GM12878 (cell line): ENCODE measurements at regions not wholly inside any gene's neighbourhood (a gene's known extent, or its start where the extent isn't known, plus 50 kb on each side); places are given as distances from the start of the nearest gene placed in this dataset.

ENCODE experiments used
- ATAC-seq: fragments of 200-7000 bp; cut with Tn5 transposase; 3 replicates; pipeline ENCODE4 v1.9.1; 2020; ENCODE audit warnings: mild to moderate bottlenecking, moderate library complexity
- BruUV-seq: library from RNA; stranded (reverse); fragments of 400-500 nt; replicated peaks from 2 replicates; lab custom pipeline; 2021; lab: Mats Ljungman, UMichigan
- CTCF ChIA-PET: fragments of 300-600 bp; sonication (Branson Sonifier 250); formaldehyde crosslinking; extraction: SDS; loops from one replicate; lab custom pipeline; 2021; ENCODE audit warnings: inconsistent platforms; lab: Yijun Ruan, JAX
- POLR2A ChIA-PET: fragments of 350-600 bp; formaldehyde crosslinking; extraction: SDS; loops from one replicate; lab custom pipeline; 2021; ENCODE audit warnings: inconsistent platforms; lab: Charles Lee
- RAD21 ChIA-PET: fragments of 300-600 bp; sonication (Branson Sonifier 250); formaldehyde crosslinking; loops from one replicate; lab custom pipeline; 2023; ENCODE audit warnings: antibody characterized with exemption; ENCODE audit not compliant: unreplicated experiment; lab: Charles Lee
- SMC1A ChIA-PET: fragments of 300-600 bp; sonication (Branson Sonifier 250); formaldehyde crosslinking; loops from one replicate; lab custom pipeline; 2023; ENCODE audit not compliant: unreplicated experiment, uncharacterized antibody; lab: Charles Lee
- DNase-seq: peaks from one replicate; pipeline ENCODE4 v3.0.0-alpha.2; 2011; ENCODE audit warnings: low read depth, low spot score
- FAIRE-seq: peaks from 3 replicates; lab custom pipeline; 2011; peaks lifted over from hg19 to GRCh38; lab: Jason Lieb, UNC
- H2AFZ ChIP-seq: 2 replicates; pipeline ENCODE4 v1.6.0; 2011; ENCODE audit warnings: low read depth, low read length, control low read depth; ENCODE audit not compliant: control insufficient read depth
- H3K27ac ChIP-seq: 2 replicates; pipeline ENCODE4 v1.5.1; 2011; ENCODE audit warnings: control low read depth; ENCODE audit not compliant: control insufficient read depth, insufficient read depth
- H3K27me3 ChIP-seq, 2 experiments: replicated peaks in 1 of 2; 2 replicates each; pipeline versions ENCODE4 v1.6.0 to v1.6.1; 2011; ENCODE audit warnings: low read length in 1 of 2; ENCODE audit not compliant: control insufficient read depth in 2 of 2, insufficient read depth in 2 of 2
- H3K36me3 ChIP-seq, 2 experiments: 2 replicates each; pipeline ENCODE4 v1.5.1; 2011; ENCODE audit warnings: low read length in 1 of 2; ENCODE audit not compliant: control insufficient read depth in 2 of 2, insufficient read depth in 2 of 2
- H3K4me1 ChIP-seq: 2 replicates; pipeline ENCODE4 v1.6.1; 2011; ENCODE audit warnings: mild to moderate bottlenecking, low read length, moderate library complexity, mixed read lengths; ENCODE audit not compliant: control insufficient read depth, insufficient read depth
- H3K4me2 ChIP-seq: 2 replicates; pipeline ENCODE4 v1.6.0; 2011; ENCODE audit warnings: control low read depth; ENCODE audit not compliant: control insufficient read depth, insufficient read depth
- H3K4me3 ChIP-seq: fragments of 200-600 bp; sonication (generic); 2 replicates; pipeline ENCODE4 v1.5.1; 2016
- H3K79me2 ChIP-seq: 2 replicates; pipeline ENCODE4 v1.6.0; 2011; ENCODE audit warnings: low read length; ENCODE audit not compliant: control insufficient read depth, insufficient read depth
- H3K9ac ChIP-seq: 2 replicates; pipeline ENCODE4 v1.8.0; 2011; ENCODE audit warnings: low read length, control low read depth, mixed read lengths; ENCODE audit not compliant: control insufficient read depth, insufficient read depth
- H3K9me3 ChIP-seq: replicated peaks from 3 replicates; pipeline ENCODE4 v1.5.1; 2011; ENCODE audit warnings: mild to moderate bottlenecking, low read length; ENCODE audit not compliant: control insufficient read depth, insufficient read depth
- H4K20me1 ChIP-seq: 2 replicates; pipeline ENCODE4 v1.6.0; 2011; ENCODE audit not compliant: control insufficient read depth, insufficient read depth
- CBFB ChIP-seq: IDR thresholded peaks from 2 replicates; pipeline ENCODE4 v1.6.1; 2016; ENCODE audit warnings: antibody characterized with exemption, low read depth
- CBX5 ChIP-seq: sonication (generic); IDR thresholded peaks from 2 replicates; pipeline ENCODE4 v1.6.1; 2016; ENCODE audit warnings: low read depth, moderate library complexity, mild to moderate bottlenecking, inconsistent platforms
- CHD4 ChIP-seq: fragments of 200-600 bp; sonication (generic); IDR thresholded peaks from 2 replicates; pipeline ENCODE4 v1.6.1; 2016; ENCODE audit warnings: mild to moderate bottlenecking
- E2F4 ChIP-seq: IDR thresholded peaks from 2 replicates; pipeline ENCODE4 v1.6.1; 2012; ENCODE audit warnings: low read depth, low read length, improper control_type of control experiment
- EGR1 ChIP-seq, 2 experiments: IDR thresholded peaks; 1 replicate in 1 of 2; 2 replicates in 1 of 2; pipeline ENCODE4 v1.6.1; 2011 to 2012; ENCODE audit warnings: low read depth in 2 of 2, low read length in 2 of 2, borderline replicate concordance in 1 of 2, mild to moderate bottlenecking in 1 of 2, moderate library complexity in 1 of 2
- FOXK2 ChIP-seq: fragments of 450-650 bp; IDR thresholded peaks from 2 replicates; pipeline ENCODE4 v1.6.1; 2017; ENCODE audit warnings: mild to moderate bottlenecking, moderate library complexity
- HDGF ChIP-seq: fragments of 450-650 bp; IDR thresholded peaks from 2 replicates; pipeline ENCODE4 v1.6.1; 2016; ENCODE audit warnings: antibody characterized with exemption
- IRF3 ChIP-seq: fragments of 450-650 bp; IDR thresholded peaks from 2 replicates; pipeline ENCODE4 v1.6.1; 2014; ENCODE audit warnings: mild to moderate bottlenecking
- JUNB ChIP-seq: IDR thresholded peaks from 2 replicates; pipeline ENCODE4 v1.6.1; 2016; ENCODE audit warnings: antibody characterized with exemption, mild to moderate bottlenecking
- LARP7 ChIP-seq: fragments of 450-650 bp; IDR thresholded peaks from 2 replicates; pipeline ENCODE4 v1.6.1; 2017; ENCODE audit warnings: mild to moderate bottlenecking
- MYB ChIP-seq: fragments of 150-350 bp; IDR thresholded peaks from 2 replicates; pipeline ENCODE4 v1.6.1; 2014; ENCODE audit warnings: mild to moderate bottlenecking, low read depth, low read length, borderline replicate concordance
- NRF1 ChIP-seq: conservative IDR thresholded peaks from 2 replicates; pipeline ENCODE4 v1.6.1; 2011; ENCODE audit warnings: mild to moderate bottlenecking, low read depth, low read length, improper control_type of control experiment
- RAD21 ChIP-seq: IDR thresholded peaks from 2 replicates; pipeline ENCODE4 v1.6.1; 2011; ENCODE audit warnings: mild to moderate bottlenecking, low read depth, low read length, moderate library complexity; ENCODE audit not compliant: insufficient read depth
- RELB ChIP-seq: fragments of 450-650 bp; IDR thresholded peaks from 2 replicates; pipeline ENCODE4 v1.6.1; 2017; ENCODE audit warnings: low read depth, mild to moderate bottlenecking, moderate library complexity
- SMAD5 ChIP-seq: IDR thresholded peaks from 2 replicates; pipeline ENCODE4 v1.6.1; 2016; ENCODE audit warnings: antibody characterized with exemption, low read depth
- SUPT20H ChIP-seq: IDR thresholded peaks from 2 replicates; pipeline ENCODE4 v1.6.1; 2011; ENCODE audit warnings: low read depth, mild to moderate bottlenecking, low read length, moderate library complexity, borderline replicate concordance; ENCODE audit not compliant: control insufficient read depth
- TARDBP ChIP-seq: IDR thresholded peaks from 2 replicates; pipeline ENCODE4 v1.6.1; 2016; ENCODE audit warnings: borderline replicate concordance
- TCF3 ChIP-seq: IDR thresholded peaks from 2 replicates; pipeline ENCODE4 v1.6.1; 2012; ENCODE audit warnings: low read depth, mild to moderate bottlenecking, low read length, borderline replicate concordance; ENCODE audit not compliant: insufficient read depth
- ZNF687 ChIP-seq: fragments of 450-650 bp; IDR thresholded peaks from 2 replicates; pipeline ENCODE4 v1.6.1; 2017; ENCODE audit warnings: mild to moderate bottlenecking, moderate library complexity
- WGBS: methylation state at CpG from one replicate; pipeline ENCODE4 v1.1.6; 2016; ENCODE audit warnings: low lambda C conversion rate; ENCODE audit not compliant: insufficient replicate concordance, insufficient coverage; ENCODE audit errors: missing lambda C conversion rate; 5-methylcytosine and 5-hydroxymethylcytosine counted together
- in situ Hi-C: fragments of 300-500 bp; cut with MboI; formaldehyde crosslinking; loops from 9 replicates; pipeline ENCODE4 v1.14.3; 2018; ENCODE audit warnings: mixed read lengths
- intact Hi-C: fragments of 100-400 bp; cut with micrococcal nuclease; formaldehyde crosslinking; loops from one replicate; pipeline ENCODE4 v1.14.2; 2022; ENCODE audit not compliant: unreplicated experiment

- RAD21 ChIA-PET = no interaction called here
- in situ Hi-C loops = no loop called here
- no peak for DNase-seq
- H3K36me3 ChIP-seq = no peaks in the 10 kb centered on the region
- H2AFZ ChIP-seq = no peak overlapping the region
- 34% methylated on average over 2 of the region's 2 CpGs for WGBS
- POLR2A ChIA-PET = no interaction called here
- H3K9ac ChIP-seq = no peak overlapping the region
- TF ChIP-seq MYB = no peak
- TF ChIP-seq JUNB = no peak
- no peak for TF ChIP-seq CHD4
- no peak for TF ChIP-seq IRF3
- no peak for TF ChIP-seq NRF1
- no peak for TF ChIP-seq HDGF
- TF ChIP-seq ZNF687 = no peak
- TF ChIP-seq CBX5 = no peak
- no peak for TF ChIP-seq TCF3
- no peak for TF ChIP-seq RELB
- no peak for TF ChIP-seq RAD21
- TF ChIP-seq EGR1 (IDR thresholded peaks at IDR 0.05; ENCODE audit: borderline replicate concordance in 1 of 2, low read depth in 2 of 2, low read length in 2 of 2) = no peak
- TF ChIP-seq LARP7 = no peak
- no peak for TF ChIP-seq FOXK2
- TF ChIP-seq CBFB = no peak
- TF ChIP-seq SMAD5 = no peak
- no peak for TF ChIP-seq TARDBP
- TF ChIP-seq SUPT20H = no peak
- no peak for TF ChIP-seq E2F4
- intact Hi-C loops = no loop called here
- SMC1A ChIA-PET = no interaction called here
- no peaks in the 10 kb centered on the region for H3K4me1 ChIP-seq
- H3K27ac ChIP-seq = no peak overlapping the region
- no TSS peak for BruUV-seq
- H3K4me2 ChIP-seq = no peak overlapping the region
- no peak overlapping the region for H3K4me3 ChIP-seq
- no peaks in the 10 kb centered on the region for H3K27me3 ChIP-seq
- no peaks in the 10 kb centered on the region for H4K20me1 ChIP-seq
- no peak for ATAC-seq
- no peaks in the 10 kb centered on the region for H3K79me2 ChIP-seq
- H3K9me3 ChIP-seq = no peaks in the 10 kb centered on the region
- CTCF ChIA-PET = no interaction called here
- FAIRE-seq = no peak
These were observed 588.0 kb downstream of the TUSC7 start for GRCh38 chr3:117297541-117297940.
